H7 (cell line): ENCODE measurements at regions not wholly inside any gene's neighbourhood (a gene's known extent, or its start where the extent isn't known, plus 50 kb on each side); places are given as distances from the start of the nearest gene placed in this dataset.
A peak's percentile ranks its signal among the peaks of the same experiment; 100 is the strongest.

Experiments used
- DNase-seq: peaks from one replicate; pipeline ENCODE4 v3.0.0; 2012
- H3K27me3 ChIP-seq: 2 replicates; pipeline ENCODE4 v1.6.0; 2011; ENCODE audit warnings: mild to moderate bottlenecking, low read length; ENCODE audit not compliant: control insufficient read depth, insufficient read depth
- H3K36me3 ChIP-seq: replicated peaks from 2 replicates; pipeline ENCODE4 v1.5.1; 2011; ENCODE audit warnings: low read length; ENCODE audit not compliant: control insufficient read depth, insufficient read depth
- H3K4me3 ChIP-seq: 2 replicates; pipeline ENCODE4 v1.5.1; 2011; ENCODE audit warnings: low read depth, mild to moderate bottlenecking, control low read depth, low read length, moderate library complexity; ENCODE audit not compliant: insufficient read depth

GRCh38 chr11:30811226-30811755 is 225.1 kb upstream of the MPPED2 start:
- H3K4me3 ChIP-seq: no peak overlapping the region
- no peaks in the 10 kb centered on the region for H3K36me3 ChIP-seq
- H3K27me3 ChIP-seq: no peaks in the 10 kb centered on the region
- no peak for DNase-seq

DNA sequence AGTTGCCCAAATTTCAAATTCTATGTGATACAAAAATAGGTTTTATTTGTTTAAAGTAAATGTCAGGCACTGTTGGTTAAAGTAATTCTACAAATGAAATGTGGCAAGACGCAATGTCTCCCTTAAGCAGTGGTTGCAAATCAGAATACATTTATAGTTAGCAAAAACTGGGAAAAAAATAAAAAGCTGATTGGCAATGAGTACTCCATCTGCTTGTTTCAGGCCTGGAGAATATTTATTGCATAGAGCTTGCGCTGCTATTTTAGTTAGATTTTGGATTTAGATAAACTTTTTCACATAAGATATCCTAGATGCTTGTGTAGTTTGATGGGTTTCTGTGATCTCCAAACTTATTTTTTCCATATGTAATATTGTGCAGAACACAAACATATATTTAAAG is 224.0 kb upstream of the MPPED2 start:
- Histone ChIP-seq H3K4me3 (no peak overlapping the region), H3K27me3 (no peaks in the 10 kb centered on the region), H3K36me3 (no peaks in the 10 kb centered on the region)
- no peak for DNase-seq

- Histone ChIP-seq H3K36me3 (no peaks in the 10 kb centered on the region), H3K27me3 (no peaks in the 10 kb centered on the region), H3K4me3 (no peak overlapping the region)
- DNase-seq: no peak
Observed at GRCh38 chr11:30801357-30801756, 215.2 kb upstream of the MPPED2 start.

DNA sequence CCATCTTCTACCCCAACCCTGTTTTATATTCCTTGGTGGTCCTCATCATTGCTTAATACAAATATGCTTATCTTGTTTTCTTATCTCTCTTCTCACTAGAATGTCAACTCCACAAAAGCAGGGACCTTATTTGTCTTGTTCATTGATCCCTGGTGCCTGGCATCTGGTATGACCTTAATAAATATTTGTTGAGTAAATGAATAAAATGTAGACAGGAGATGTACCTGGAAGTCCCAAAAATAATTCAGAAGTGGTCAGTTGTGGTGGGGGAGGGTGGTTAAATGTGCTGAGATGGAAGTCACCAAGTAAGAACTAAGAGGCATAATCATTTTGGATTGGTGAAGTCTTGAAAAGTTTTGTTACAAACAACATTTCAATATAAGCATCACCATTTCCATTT is 214.8 kb upstream of the MPPED2 start:
- no peak for DNase-seq
- Histone ChIP-seq H3K36me3 (no peaks in the 10 kb centered on the region), H3K4me3 (no peak overlapping the region), H3K27me3 (no peaks in the 10 kb centered on the region)

- DNase-seq: no peak
- Histone ChIP-seq H3K4me3 (no peak overlapping the region), H3K27me3 (no peaks in the 10 kb centered on the region), H3K36me3 (no peaks in the 10 kb centered on the region)
Observed at GRCh38 chr11:30798547-30799236, 212.5 kb upstream of the MPPED2 start.

DNA sequence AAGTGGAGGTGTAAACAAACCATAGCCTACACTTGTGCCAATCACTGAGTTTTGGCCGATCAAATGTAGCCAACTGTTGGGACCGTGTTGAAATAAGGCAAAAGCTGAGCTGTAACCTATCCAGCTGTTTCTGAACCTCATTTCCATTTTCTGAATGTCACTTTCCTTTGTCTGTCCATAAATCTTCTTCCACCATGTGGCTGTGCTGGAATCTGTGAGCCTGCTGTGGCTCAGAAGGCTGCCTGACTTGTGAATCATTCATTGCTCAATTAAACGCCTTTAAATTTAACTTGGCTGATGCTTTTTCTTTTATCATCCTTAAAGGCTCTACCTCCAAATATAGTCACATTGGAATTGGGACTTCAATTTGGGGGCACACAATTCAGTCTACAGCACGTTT is 203.1 kb upstream of the MPPED2 start:
- Histone ChIP-seq H3K36me3 (no peaks in the 10 kb centered on the region), H3K4me3 (no peak overlapping the region), H3K27me3 (no peaks in the 10 kb centered on the region)
- no peak for DNase-seq

GRCh38 chr11:30788849-30789248 is 202.7 kb upstream of the MPPED2 start:
- Histone ChIP-seq H3K27me3 (no peaks in the 10 kb centered on the region), H3K4me3 (no peak overlapping the region), H3K36me3 (no peaks in the 10 kb centered on the region)
- no peak for DNase-seq

- Histone ChIP-seq H3K27me3 (no peaks in the 10 kb centered on the region), H3K4me3 (no peak overlapping the region), H3K36me3 (no peaks in the 10 kb centered on the region)
- no peak for DNase-seq
Observed at GRCh38 chr11:30786256-30787110, 200.3 kb upstream of the MPPED2 start.

DNA sequence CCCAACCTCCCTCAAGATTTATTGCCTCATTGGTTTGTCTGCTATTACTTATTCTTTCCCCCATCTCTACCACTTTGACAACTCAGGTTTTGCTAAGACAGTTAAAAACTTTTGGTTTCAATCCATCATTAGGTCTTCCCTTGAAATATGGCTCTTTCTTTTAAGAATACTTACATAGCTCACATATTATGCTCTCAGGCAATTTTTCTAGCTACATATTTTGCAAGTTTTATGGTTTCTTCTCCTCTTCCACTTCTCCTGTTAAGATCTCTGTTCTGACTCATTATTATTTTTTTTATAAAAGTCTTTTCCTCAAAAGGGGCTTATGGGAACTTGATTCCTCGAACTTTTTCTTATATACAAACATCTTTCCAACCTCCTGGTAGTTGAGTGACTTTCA is 192.4 kb upstream of the MPPED2 start:
- H3K4me3 ChIP-seq: no peak overlapping the region
- no peaks in the 10 kb centered on the region for H3K36me3 ChIP-seq
- no peak for DNase-seq
- H3K27me3 ChIP-seq: no peaks in the 10 kb centered on the region

- Histone ChIP-seq H3K27me3 (no peaks in the 10 kb centered on the region), H3K4me3 (no peak overlapping the region), H3K36me3 (no peaks in the 10 kb centered on the region)
- peak; percentile 11 for DNase-seq
Observed at GRCh38 chr11:30775233-30775522, 189.0 kb upstream of the MPPED2 start.

GRCh38 chr11:30774496-30775232 is 188.5 kb upstream of the MPPED2 start:
- peak; percentile 22 for DNase-seq
- Histone ChIP-seq H3K4me3 (no peak overlapping the region), H3K27me3 (no peaks in the 10 kb centered on the region), H3K36me3 (no peaks in the 10 kb centered on the region)

GRCh38 chr11:30772908-30773307 is 186.8 kb upstream of the MPPED2 start:
- no peaks in the 10 kb centered on the region for H3K27me3 ChIP-seq
- no peak overlapping the region for H3K4me3 ChIP-seq
- no peak for DNase-seq
- no peaks in the 10 kb centered on the region for H3K36me3 ChIP-seq

DNA sequence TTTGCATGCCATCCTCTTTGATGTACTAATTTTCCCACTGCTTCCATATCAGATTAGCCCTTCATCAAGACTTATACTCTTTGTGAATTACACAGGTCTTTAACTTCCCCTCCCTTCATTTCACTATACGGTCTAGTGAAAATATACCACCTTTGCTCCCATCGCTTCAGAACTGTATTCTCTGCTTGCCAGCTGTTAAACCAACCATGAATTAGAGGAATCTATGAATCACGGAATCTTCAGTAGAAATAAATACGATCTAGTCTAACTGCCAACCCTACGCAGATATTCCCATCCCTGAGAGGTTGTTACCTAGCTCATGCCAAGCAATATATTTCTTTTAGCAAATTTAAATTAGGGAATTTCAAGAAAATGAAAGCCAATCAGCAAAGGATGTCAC is 177.8 kb upstream of the MPPED2 start:
- H3K36me3 ChIP-seq: no peaks in the 10 kb centered on the region
- DNase-seq: no peak
- H3K27me3 ChIP-seq: no peaks in the 10 kb centered on the region
- H3K4me3 ChIP-seq: no peak overlapping the region

DNA sequence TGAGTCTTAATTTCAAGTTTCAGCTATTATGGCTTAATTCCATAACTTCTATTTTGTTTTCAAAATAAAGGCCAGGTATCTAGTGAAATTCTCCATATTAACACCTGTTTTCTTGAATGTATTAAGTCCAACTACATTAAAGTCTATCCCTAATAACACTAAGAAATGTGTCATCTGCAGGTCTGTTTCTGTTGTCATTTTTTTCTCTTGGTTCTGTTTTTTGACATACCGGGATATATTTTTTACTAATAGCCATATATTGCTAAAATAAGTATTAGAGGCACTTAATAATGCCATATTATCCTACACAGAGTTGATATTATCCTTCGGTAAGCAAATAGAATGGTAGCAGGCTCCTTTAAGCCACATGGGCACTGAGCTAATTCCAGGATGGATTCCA is 176.0 kb upstream of the MPPED2 start:
- Histone ChIP-seq H3K36me3 (no peaks in the 10 kb centered on the region), H3K27me3 (no peaks in the 10 kb centered on the region), H3K4me3 (no peak overlapping the region)
- DNase-seq: no peak

- H3K4me3 ChIP-seq: no peak overlapping the region
- H3K27me3 ChIP-seq: no peaks in the 10 kb centered on the region
- no peak for DNase-seq
- H3K36me3 ChIP-seq: no peaks in the 10 kb centered on the region
Observed at GRCh38 chr11:30760345-30760744, 174.2 kb upstream of the MPPED2 start.
